ENCODE measurements at regions not wholly inside any gene's neighbourhood (a gene's known extent, or its start where the extent isn't known, plus 50 kb on each side); places are given as distances from the start of the nearest gene placed in this dataset.

- no peak for TF ChIP-seq Cebpa-rat (IDR thresholded peaks at IDR 0.05)
- no peaks in the 10 kb centered on the region for H3K27me3 ChIP-seq
- no peak overlapping the region for H3K27ac ChIP-seq
- H3K4me2 ChIP-seq = no peak overlapping the region
- peaks cover 0 to 4% (median 0%) of the 10 kb centered on the region in 11 experiments; a peak in 1 of 22 replicates for H3K36me3 ChIP-seq
- H3K4me3 ChIP-seq = peak overlapping the region in 1 of 10 experiments; percentile 8; a peak in 1 of 20 replicates
- H3K9me3 ChIP-seq (replicated peaks in 1 of 11) = peaks cover 28 to 56% (median 39%) of the 10 kb centered on the region in 11 experiments
- H3K4me1 ChIP-seq = peaks cover 31 to 40% (median 32%) of the 10 kb centered on the region in 10 experiments
- H4K20me1 ChIP-seq = no peaks in the 10 kb centered on the region
- no peak overlapping the region for H3K9ac ChIP-seq
Measured at GRCh38 chr10:3429676-3430075, 257.1 kb upstream of the PITRM1 start.

GRCh38 chr10:3428826-3429225, 256.2 kb upstream of the PITRM1 start:
- Histone ChIP-seq H3K9me3 (replicated peaks in 1 of 11) (peaks cover 28 to 55% (median 39%) of the 10 kb centered on the region in 11 experiments), H3K4me3 (no peak overlapping the region), H3K9ac (no peak overlapping the region), H3K4me1 (peaks cover 37 to 45% (median 40%) of the 10 kb centered on the region in 10 experiments), H3K27ac (no peak overlapping the region), H4K20me1 (no peaks in the 10 kb centered on the region), H3K27me3 (no peaks in the 10 kb centered on the region), H3K4me2 (no peak overlapping the region), H3K36me3 (peaks cover 0 to 4% (median 0%) of the 10 kb centered on the region in 11 experiments; a peak in 1 of 22 replicates)
- TF ChIP-seq Cebpa-rat (IDR thresholded peaks at IDR 0.05) = no peak

GRCh38 chr10:3427950-3428354, 255.4 kb upstream of the PITRM1 start:
- Histone ChIP-seq H3K4me2 (no peak overlapping the region), H4K20me1 (no peaks in the 10 kb centered on the region), H3K27me3 (no peaks in the 10 kb centered on the region), H3K9me3 (replicated peaks in 1 of 11) (peaks cover 28 to 49% (median 39%) of the 10 kb centered on the region in 11 experiments), H3K9ac (no peak overlapping the region), H3K36me3 (peaks cover 0 to 4% (median 0%) of the 10 kb centered on the region in 11 experiments; a peak in 1 of 22 replicates), H3K4me3 (no peak overlapping the region), H3K27ac (peak overlapping the region in 1 of 11 experiments; percentile 12; a peak in 1 of 22 replicates), H3K4me1 (peaks cover 39 to 50% (median 48%) of the 10 kb centered on the region in 10 experiments)
- no peak for TF ChIP-seq Cebpa-rat (IDR thresholded peaks at IDR 0.05)

GRCh38 chr10:3427347-3427746, 254.8 kb upstream of the PITRM1 start:
- peak overlapping the region in 1 of 11 experiments; percentile 86; a peak in 2 of 22 replicates for H3K4me2 ChIP-seq
- H3K9ac ChIP-seq = no peak overlapping the region
- no peak for TF ChIP-seq Cebpa-rat (IDR thresholded peaks at IDR 0.05)
- H3K4me3 ChIP-seq = no peak overlapping the region
- no peaks in the 10 kb centered on the region for H4K20me1 ChIP-seq
- no peaks in the 10 kb centered on the region for H3K27me3 ChIP-seq
- H3K9me3 ChIP-seq (replicated peaks in 1 of 11) = peaks cover 25 to 49% (median 36%) of the 10 kb centered on the region in 11 experiments
- H3K36me3 ChIP-seq = peaks cover 0 to 4% (median 0%) of the 10 kb centered on the region in 11 experiments; a peak in 1 of 22 replicates
- H3K27ac ChIP-seq = no peak overlapping the region
- H3K4me1 ChIP-seq = peaks cover 39 to 56% (median 51%) of the 10 kb centered on the region in 10 experiments

GRCh38 chr10:3426190-3426845, 253.7 kb upstream of the PITRM1 start:
- no peak for TF ChIP-seq Cebpa-rat (IDR thresholded peaks at IDR 0.05)
- Histone ChIP-seq H3K9me3 (replicated peaks in 1 of 11) (peaks cover 15 to 40% (median 26%) of the 10 kb centered on the region in 11 experiments), H3K4me3 (no peak overlapping the region), H3K27me3 (no peaks in the 10 kb centered on the region), H3K4me2 (peak overlapping the region; percentile 71 to 95 (median 84)), H3K9ac (0 out of 22 replicates have a peak overlapping the region, but pooled peaks of 1 of the 11 experiments have one; percentile 11), H4K20me1 (no peaks in the 10 kb centered on the region), H3K36me3 (peaks cover 0 to 4% (median 0%) of the 10 kb centered on the region in 11 experiments; a peak in 1 of 22 replicates), H3K27ac (peak overlapping the region in 8 of 11 experiments; percentile 11 to 48 (median 36); a peak in 11 of 22 replicates), H3K4me1 (peaks cover 39 to 66% (median 57%) of the 10 kb centered on the region in 10 experiments)

- Histone ChIP-seq H3K4me2 (peak overlapping the region; percentile 71 to 95 (median 84)), H3K27ac (0 out of 22 replicates have a peak overlapping the region, but pooled peaks of 1 of the 11 experiments have one; percentile 47), H3K4me1 (peaks cover 40 to 69% (median 60%) of the 10 kb centered on the region in 10 experiments), H3K4me3 (no peak overlapping the region), H3K9me3 (replicated peaks in 1 of 11) (peaks cover 9 to 34% (median 20%) of the 10 kb centered on the region in 11 experiments), H4K20me1 (no peaks in the 10 kb centered on the region), H3K9ac (no peak overlapping the region), H3K36me3 (peaks cover 0 to 4% (median 0%) of the 10 kb centered on the region in 11 experiments; a peak in 1 of 22 replicates), H3K27me3 (no peaks in the 10 kb centered on the region)
- TF ChIP-seq Cebpa-rat (IDR thresholded peaks at IDR 0.05) = no peak
Measured at GRCh38 chr10:3425716-3426115, 253.1 kb upstream of the PITRM1 start.

- Histone ChIP-seq H3K9me3 (replicated peaks in 1 of 11) (peaks cover 5 to 29% (median 16%) of the 10 kb centered on the region in 11 experiments), H4K20me1 (no peaks in the 10 kb centered on the region), H3K4me2 (peak overlapping the region; percentile 71 to 95 (median 84)), H3K27me3 (no peaks in the 10 kb centered on the region), H3K4me1 (peaks cover 44 to 69% (median 60%) of the 10 kb centered on the region in 10 experiments), H3K4me3 (no peak overlapping the region), H3K9ac (no peak overlapping the region), H3K36me3 (0 out of 22 replicates have a peak, but pooled peaks cover 0 to 4% (median 0%) of the 10 kb centered on the region in 11 experiments), H3K27ac (peak overlapping the region in 1 of 11 experiments; percentile 87; a peak in 1 of 22 replicates)
- TF ChIP-seq Cebpa-rat (IDR thresholded peaks at IDR 0.05) = no peak
Measured at GRCh38 chr10:3425261-3425660, 252.7 kb upstream of the PITRM1 start.

DNA sequence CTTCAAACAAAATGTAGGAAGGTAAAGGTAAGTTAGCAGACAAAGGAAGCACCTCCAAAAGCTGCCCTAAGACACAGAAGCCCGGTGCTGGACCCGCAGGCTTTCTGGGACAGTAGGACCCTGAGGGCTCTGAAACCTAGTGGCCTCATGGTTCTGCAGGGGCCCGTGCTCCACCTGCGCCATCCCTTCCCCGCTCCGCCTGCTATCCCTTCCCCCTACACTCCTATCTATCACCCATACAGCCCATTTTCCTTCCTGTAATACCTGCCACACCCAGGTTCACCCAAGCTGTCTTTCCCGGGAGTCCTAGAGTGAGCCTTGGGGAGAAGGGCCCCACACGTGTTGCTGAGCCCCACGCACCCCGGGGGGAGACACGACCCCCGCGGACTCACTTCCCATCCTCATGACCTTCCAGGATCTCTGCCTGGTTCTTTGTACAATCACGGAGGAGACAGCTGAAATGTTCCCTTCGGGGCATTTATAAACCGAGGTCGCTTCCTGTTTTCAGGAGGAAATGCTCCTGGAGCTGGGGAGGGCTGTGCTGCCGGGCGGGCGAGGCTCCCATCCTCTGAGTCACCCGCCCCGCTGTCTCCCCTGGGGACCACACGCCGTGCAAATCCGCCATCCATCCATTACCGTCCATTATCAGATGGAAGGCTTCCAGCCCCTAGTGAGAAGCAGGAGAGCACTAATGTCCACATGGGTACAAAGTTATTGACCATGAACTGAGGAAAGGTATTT, 251.7 kb upstream of the PITRM1 start:
- H3K9ac ChIP-seq = peak overlapping the region; percentile 25 to 75 (median 61); a peak in 17 of 22 replicates
- H3K4me3 ChIP-seq = peak overlapping the region in 9 of 10 experiments; percentile 16 to 59 (median 49); a peak in 14 of 20 replicates
- H3K27ac ChIP-seq = peak overlapping the region; percentile 41 to 88 (median 77); a peak in 21 of 22 replicates
- no peak for TF ChIP-seq Cebpa-rat (IDR thresholded peaks at IDR 0.05)
- peaks cover 52 to 77% (median 67%) of the 10 kb centered on the region in 10 experiments for H3K4me1 ChIP-seq
- no peaks in the 10 kb centered on the region for H3K36me3 ChIP-seq
- H3K9me3 ChIP-seq (replicated peaks in 1 of 11) = peaks cover 0 to 19% (median 6%) of the 10 kb centered on the region in 11 experiments; a peak in 18 of 22 replicates
- no peaks in the 10 kb centered on the region for H3K27me3 ChIP-seq
- H4K20me1 ChIP-seq = no peaks in the 10 kb centered on the region
- peak overlapping the region; percentile 75 to 95 (median 86) for H3K4me2 ChIP-seq
